HG03039 (cell line): ENCODE measurements at regions not wholly inside any gene's neighbourhood (a gene's known extent, or its start where the extent isn't known, plus 50 kb on each side); places are given as distances from the start of the nearest gene placed in this dataset.

ENCODE experiments used
- ATAC-seq: cut with Tn5 transposase; IDR thresholded peaks from one replicate; pipeline ENCODE4 v1.9.1; 2021; ENCODE audit warnings: mild to moderate bottlenecking, moderate library complexity; ENCODE audit not compliant: unreplicated experiment

- ATAC-seq, result no peak
Observed at GRCh38 chr2:145617420-145617819, 1097.5 kb upstream of the ZEB2 start.

- no peak for ATAC-seq
Observed at GRCh38 chr2:145615626-145616025, 1095.7 kb upstream of the ZEB2 start.

GRCh38 chr2:145609951-145610350 lies 1090.0 kb upstream of the ZEB2 start:
- ATAC-seq, result no peak

- no peak for ATAC-seq
Observed at GRCh38 chr2:145601361-145601925, 1081.5 kb upstream of the ZEB2 start.

GRCh38 chr2:145600811-145601210 lies 1080.9 kb upstream of the ZEB2 start:
- no peak for ATAC-seq

- no peak for ATAC-seq
Observed at GRCh38 chr2:145599756-145600155, 1079.8 kb upstream of the ZEB2 start.

GRCh38 chr2:145598434-145598833 lies 1078.5 kb upstream of the ZEB2 start:
- no peak for ATAC-seq

GRCh38 chr2:145597809-145598208 lies 1077.9 kb upstream of the ZEB2 start:
- ATAC-seq, result no peak

GRCh38 chr2:145597006-145597405 lies 1077.1 kb upstream of the ZEB2 start:
- ATAC-seq, result no peak

GRCh38 chr2:145596416-145596815 lies 1076.5 kb upstream of the ZEB2 start:
- ATAC-seq, result no peak

- no peak for ATAC-seq
Observed at GRCh38 chr2:145595296-145595695, 1075.4 kb upstream of the ZEB2 start.

GRCh38 chr2:145593991-145594614 lies 1074.2 kb upstream of the ZEB2 start:
- ATAC-seq, result no peak

- ATAC-seq, result peak; percentile 44
Observed at GRCh38 chr2:145593280-145593679, 1073.4 kb upstream of the ZEB2 start.

- no peak for ATAC-seq
Observed at GRCh38 chr2:145592361-145592760, 1072.4 kb upstream of the ZEB2 start.

GRCh38 chr2:145591109-145591809 lies 1071.3 kb upstream of the ZEB2 start:
- ATAC-seq, result no peak

- no peak for ATAC-seq
Observed at GRCh38 chr2:145587922-145588321, 1068.0 kb upstream of the ZEB2 start.

- no peak for ATAC-seq
Observed at GRCh38 chr2:145584353-145584752, 1064.4 kb upstream of the ZEB2 start.

GRCh38 chr2:145573608-145574007 lies 1053.7 kb upstream of the ZEB2 start:
- ATAC-seq, result no peak

- ATAC-seq, result no peak
Observed at GRCh38 chr2:145572238-145572637, 1052.3 kb upstream of the ZEB2 start.

- no peak for ATAC-seq
Observed at GRCh38 chr2:145569108-145569507, 1049.2 kb upstream of the ZEB2 start.

- ATAC-seq, result no peak
Observed at GRCh38 chr2:145563741-145564615, 1044.1 kb upstream of the ZEB2 start.
